Esophagus muscularis mucosa (tissue), 4 donors: ENCODE measurements at regions not wholly inside any gene's neighbourhood (a gene's known extent, or its start where the extent isn't known, plus 50 kb on each side); places are given as distances from the start of the nearest gene placed in this dataset.
"Not testable (repeated sequence)": the region's sequence is repeated elsewhere in the genome, so short reads cannot be mapped to it uniquely, and the experiment has no call there.

Experiments
- DNase-seq: peaks from one replicate; pipeline ENCODE4 v3.0.0-alpha.2; 2017; ENCODE audit errors: extremely low spot score
- H3K27ac ChIP-seq, 4 donors: fragments of 200-600 bp; sonication (generic); replicated peaks in 1 of 4; 1 replicate in 3 of 4; 2 replicates in 1 of 4; pipeline ENCODE4 v1.5.1; 2016 to 2019; ENCODE audit warnings: mild to moderate bottlenecking in 1 of 4
- H3K27me3 ChIP-seq, 4 donors: fragments of 200-600 bp; sonication (generic); one replicate each; pipeline versions ENCODE4 v1.5.1 to v1.6.0; 2016 to 2019
- H3K36me3 ChIP-seq, 4 donors: fragments of 200-600 bp; sonication (generic); one replicate each; pipeline ENCODE4 v1.5.1; 2016 to 2019
- H3K4me1 ChIP-seq, 4 donors: fragments of 200-600 bp; sonication (generic); one replicate each; pipeline ENCODE4 v1.5.1; 2016 to 2019
- H3K4me3 ChIP-seq, 4 donors: fragments of 200-600 bp; sonication (generic); 1 replicate in 2 of 4; 2 replicates in 2 of 4; pipeline ENCODE4 v1.5.1; 2016 to 2019; ENCODE audit warnings: mild to moderate bottlenecking in 4 of 4, moderate library complexity in 1 of 4
- H3K9me3 ChIP-seq, 4 donors: fragments of 200-600 bp; sonication (generic); 1 replicate in 3 of 4; 2 replicates in 1 of 4; pipeline ENCODE4 v1.5.1; 2016 to 2019
- CTCF ChIP-seq, 3 experiments: fragments of 200-600 bp in 2 of 3; fragments of 450-650 bp in 1 of 3; sonication (generic) in 2 of 3; IDR thresholded peaks; one replicate each; pipeline ENCODE4 v1.5.1; 2017 to 2019; ENCODE audit warnings: antibody characterized with exemption in 3 of 3, mild to moderate bottlenecking in 2 of 3, moderate library complexity in 1 of 3
- EP300 ChIP-seq: sonication (generic); formaldehyde crosslinking; IDR thresholded peaks from one replicate; pipeline ENCODE4 v1.6.1; 2017; ENCODE audit warnings: antibody characterized with exemption
- POLR2A ChIP-seq: fragments of 450-650 bp; IDR thresholded peaks from one replicate; pipeline ENCODE4 v1.6.1; 2017; ENCODE audit warnings: antibody characterized with exemption, moderate library complexity, mild to moderate bottlenecking, low read depth
- POLR2AphosphoS5 ChIP-seq, 2 donors: sonication (generic); formaldehyde crosslinking; IDR thresholded peaks; one replicate each; pipeline ENCODE4 v1.6.1; 2017; ENCODE audit warnings: antibody characterized with exemption in 2 of 2
- WGBS: methylation state at CpG from one replicate; pipeline ENCODE4 v1.1.5; 2018; 5-methylcytosine and 5-hydroxymethylcytosine counted together
- intact Hi-C: fragments of 100-400 bp; cut with DNase I; formaldehyde crosslinking; loops from one replicate; pipeline ENCODE4 v1.15.1; 2023

GRCh38 chr6:168238159-168238909 is 81.2 kb downstream of the DACT2 start:
- intact Hi-C loops = no loop called here
- Histone ChIP-seq H3K4me1 (peaks cover 0 to 5% (median 0%) of the 10 kb centered on the region in 4 donors), H3K36me3 (no peaks in the 10 kb centered on the region), H3K4me3 (no peak overlapping the region), H3K9me3 (no peaks in the 10 kb centered on the region), H3K27me3 (no peaks in the 10 kb centered on the region), H3K27ac (no peak overlapping the region)
- 87% methylated on average over 11 of the region's 11 CpGs for WGBS
- no peak for TF ChIP-seq POLR2A
- TF ChIP-seq CTCF (IDR thresholded peaks at IDR 0.05) = no peak
- TF ChIP-seq EP300 = no peak
- DNase-seq = no peak

- H3K9me3 ChIP-seq, H3K27ac ChIP-seq, H3K4me3 ChIP-seq, H3K4me1 ChIP-seq, intact Hi-C loops, H3K36me3 ChIP-seq, DNase-seq, H3K27me3 ChIP-seq: not testable (repeated sequence)
- WGBS = 20% methylated on average over 2 of the region's 7 CpGs
Measured at GRCh38 chr6:168233875-168234213, 85.7 kb downstream of the DACT2 start.

- intact Hi-C loops = no loop called here
- H3K4me1 ChIP-seq = no peaks in the 10 kb centered on the region
- no peak overlapping the region for H3K4me3 ChIP-seq
- H3K27me3 ChIP-seq = no peaks in the 10 kb centered on the region
- H3K27ac ChIP-seq = no peak overlapping the region
- TF ChIP-seq CTCF (IDR thresholded peaks at IDR 0.05) (no peak), EP300 (no peak), POLR2A (no peak), POLR2AphosphoS5 (IDR thresholded peaks at IDR 0.05) (no peak)
- no peak for DNase-seq
- H3K9me3 ChIP-seq = no peaks in the 10 kb centered on the region
- no peaks in the 10 kb centered on the region for H3K36me3 ChIP-seq
- 84% methylated on average over 27 of the region's 28 CpGs for WGBS
Measured at GRCh38 chr6:168232989-168233874, 86.3 kb downstream of the DACT2 start.

- 78% methylated on average over 11 of the region's 11 CpGs for WGBS
- Histone ChIP-seq H3K4me1 (no peaks in the 10 kb centered on the region), H3K27ac (no peak overlapping the region), H3K27me3 (no peaks in the 10 kb centered on the region), H3K4me3 (no peak overlapping the region), H3K36me3 (no peaks in the 10 kb centered on the region), H3K9me3 (no peaks in the 10 kb centered on the region)
- DNase-seq = no peak
- intact Hi-C loops = no loop called here
- no peak for TF ChIP-seq POLR2AphosphoS5 (IDR thresholded peaks at IDR 0.05)
- no peak for TF ChIP-seq CTCF (IDR thresholded peaks at IDR 0.05)
- no peak for TF ChIP-seq POLR2A
- TF ChIP-seq EP300 = no peak
Measured at GRCh38 chr6:168232528-168232927, 87.0 kb downstream of the DACT2 start.

GRCh38 chr6:168232062-168232461 is 87.5 kb downstream of the DACT2 start:
- H3K27me3 ChIP-seq = no peaks in the 10 kb centered on the region
- no peak overlapping the region for H3K27ac ChIP-seq
- no peak for DNase-seq
- intact Hi-C loops = no loop called here
- H3K4me1 ChIP-seq = peaks cover 0 to 2% (median under 1%) of the 10 kb centered on the region in 4 donors
- H3K9me3 ChIP-seq = no peaks in the 10 kb centered on the region
- WGBS = 73% methylated on average over 6 of the region's 6 CpGs
- TF ChIP-seq CTCF (IDR thresholded peaks at IDR 0.05) (no peak), POLR2A (no peak), EP300 (no peak), POLR2AphosphoS5 (IDR thresholded peaks at IDR 0.05) (no peak)
- H3K36me3 ChIP-seq = no peaks in the 10 kb centered on the region
- no peak overlapping the region for H3K4me3 ChIP-seq
